NCI-H128 (cell line): ENCODE measurements at regions not wholly inside any gene's neighbourhood (a gene's known extent, or its start where the extent isn't known, plus 50 kb on each side); places are given as distances from the start of the nearest gene placed in this dataset.
"Not testable (repeated sequence)": the region's sequence is repeated elsewhere in the genome, so short reads cannot be mapped to it uniquely, and the experiment has no call there.

Experiments
- DNase-seq: peaks from one replicate; lab custom pipeline; 2025; ENCODE audit not compliant: unreplicated experiment; lab: John Stamatoyannopoulos, UW

DNA sequence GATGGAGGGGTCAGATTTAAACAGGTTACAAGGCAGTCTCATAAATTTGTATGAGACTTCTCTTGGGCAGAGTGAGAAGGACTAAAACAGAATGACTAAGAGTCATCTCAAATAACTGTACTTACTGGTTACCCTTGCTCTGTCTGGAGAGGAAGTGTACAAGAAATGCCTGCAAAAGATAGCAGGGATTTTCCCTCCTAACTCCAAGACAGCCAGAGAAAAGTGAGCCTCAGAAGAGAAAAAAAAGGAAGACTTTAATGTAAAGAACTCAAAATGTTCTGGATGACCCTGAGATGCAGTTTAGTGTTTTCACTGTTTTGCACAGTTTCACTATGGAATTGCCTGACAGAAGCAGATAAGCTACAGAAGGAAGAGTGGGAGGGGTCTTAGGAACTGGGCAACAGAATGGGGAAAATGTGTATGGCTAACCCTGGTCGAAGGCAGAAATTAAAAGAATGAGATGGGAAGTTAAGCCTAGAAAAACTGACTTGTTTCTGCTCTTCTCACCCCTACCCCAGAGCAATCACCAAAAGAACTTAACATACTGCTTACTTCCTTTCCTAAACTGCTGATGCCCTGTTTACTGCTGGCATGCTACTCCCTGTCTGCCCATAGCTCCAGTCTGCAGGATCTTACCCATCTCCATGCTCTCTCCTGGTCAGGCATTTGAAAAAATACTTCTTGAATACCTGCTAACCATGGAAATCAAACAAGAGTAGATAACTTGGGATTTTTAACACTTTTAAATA is 98.1 kb upstream of the MARCKS start:
- no peak for DNase-seq

DNA sequence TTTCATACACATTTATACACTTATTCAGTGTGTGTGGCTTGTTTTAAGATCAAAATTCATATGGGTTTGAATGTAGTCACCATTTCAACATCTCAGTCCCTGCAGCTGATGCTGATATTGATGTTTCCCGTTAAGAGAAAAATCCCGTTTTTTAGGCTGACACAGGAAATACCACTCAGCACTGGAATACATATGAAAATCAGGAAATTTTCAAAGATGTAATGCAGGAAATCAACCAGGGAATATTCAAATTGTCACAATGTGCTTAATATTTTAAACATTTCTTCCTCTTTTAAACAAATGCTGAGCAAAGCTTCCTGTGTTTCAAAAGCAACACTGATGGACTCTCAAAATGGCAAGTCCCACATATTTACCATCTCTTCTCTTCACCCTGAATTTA is 94.5 kb upstream of the MARCKS start:
- DNase-seq: no peak

DNA sequence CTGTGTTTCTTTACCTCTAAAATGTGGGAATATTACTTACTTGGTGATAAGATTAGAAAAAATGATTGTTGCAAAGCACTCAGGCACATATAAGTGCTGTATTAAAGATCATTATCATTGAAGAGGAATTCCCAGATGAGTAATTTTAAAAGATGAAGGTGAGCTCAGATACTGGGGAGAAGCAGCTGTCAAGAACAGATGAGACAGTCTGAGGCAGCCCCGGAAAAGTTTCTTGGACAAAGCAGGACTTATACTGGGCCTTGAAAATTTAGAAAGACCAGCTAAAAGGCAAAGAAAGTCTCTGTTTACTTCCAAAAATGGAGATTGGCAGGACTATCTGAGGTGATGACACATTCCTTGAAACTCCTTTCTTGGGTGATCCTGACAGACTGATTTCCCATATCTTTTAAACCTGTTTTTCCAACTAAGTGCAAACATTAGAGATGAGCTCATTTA is 93.8 kb upstream of the MARCKS start:
- no peak for DNase-seq

DNA sequence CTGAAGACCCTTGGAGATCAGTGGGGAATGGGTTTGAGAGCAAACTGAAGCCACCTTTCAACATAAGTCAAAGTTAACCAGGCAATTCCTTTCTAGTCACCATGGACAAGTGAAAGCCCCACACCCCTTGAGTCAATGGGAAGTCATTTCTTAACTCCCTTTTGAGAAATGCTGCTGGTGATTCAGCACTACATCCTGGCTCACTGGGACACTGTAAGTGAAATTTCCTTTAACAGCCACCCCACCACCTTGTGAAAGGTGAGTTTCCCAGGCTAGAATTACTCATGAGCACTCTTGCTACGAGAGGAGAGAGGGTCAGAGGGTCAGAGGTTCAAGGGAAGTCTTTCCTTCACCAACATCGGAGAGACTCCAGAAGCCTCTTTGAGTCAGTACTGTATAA is 93.3 kb upstream of the MARCKS start:
- no peak for DNase-seq

DNA sequence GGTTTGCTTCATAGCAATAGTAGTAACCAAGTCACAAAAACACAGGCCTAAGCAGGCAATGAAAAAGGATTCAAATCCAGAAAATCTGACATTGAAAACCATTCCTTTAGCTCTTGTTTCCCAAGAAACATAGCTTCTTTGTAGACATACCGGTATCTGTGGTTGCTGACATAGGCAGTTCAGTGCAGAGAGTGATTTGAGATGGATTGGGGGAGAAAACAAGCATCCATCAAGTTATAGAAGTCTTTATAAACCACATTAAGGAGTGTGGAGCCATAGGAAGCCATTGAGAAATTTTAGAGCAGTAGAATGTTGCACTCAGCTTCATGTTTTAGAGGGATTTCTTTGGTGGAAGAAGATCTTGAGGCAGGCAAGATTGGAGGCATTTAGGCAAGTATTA is 91.2 kb upstream of the MARCKS start:
- DNase-seq: no peak

DNA sequence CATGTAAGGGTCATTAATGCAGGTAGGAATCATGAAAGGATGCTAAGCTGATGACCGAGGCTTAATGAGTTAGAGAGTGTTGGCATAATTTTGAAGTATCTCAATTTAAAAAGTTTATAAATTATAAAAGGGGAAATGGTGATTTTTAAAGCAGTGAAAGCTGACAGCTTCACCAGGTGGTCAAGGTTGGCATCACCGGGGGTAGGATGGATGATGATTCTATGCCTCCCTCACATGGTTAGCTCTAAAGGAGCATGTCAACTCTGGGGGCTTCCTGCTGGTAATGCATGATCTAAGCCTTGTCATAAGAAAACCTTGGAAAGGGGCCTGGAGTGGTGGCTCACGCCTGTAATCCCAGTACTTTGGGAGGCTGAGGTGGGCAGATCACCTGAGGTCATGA is 89.2 kb upstream of the MARCKS start:
- no peak for DNase-seq

DNA sequence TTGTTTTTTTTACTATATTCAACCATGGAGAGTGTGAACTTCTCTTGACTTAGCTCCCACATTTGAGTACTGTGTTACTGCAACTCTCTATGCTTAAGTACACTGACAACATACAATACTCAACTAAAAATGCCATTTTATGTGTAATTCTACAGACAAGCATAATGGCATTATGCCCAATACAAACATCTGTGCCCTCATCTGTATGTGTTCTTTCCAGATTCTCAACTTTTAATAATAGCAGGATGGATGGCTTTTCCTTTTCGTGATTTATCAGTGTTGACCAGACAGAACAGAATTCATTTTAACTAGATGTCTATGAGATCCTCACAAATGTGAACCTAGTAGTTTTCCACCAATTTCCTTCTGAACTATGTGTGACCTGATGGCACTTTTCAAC is 84.2 kb upstream of the MARCKS start:
- DNase-seq: no peak

DNA sequence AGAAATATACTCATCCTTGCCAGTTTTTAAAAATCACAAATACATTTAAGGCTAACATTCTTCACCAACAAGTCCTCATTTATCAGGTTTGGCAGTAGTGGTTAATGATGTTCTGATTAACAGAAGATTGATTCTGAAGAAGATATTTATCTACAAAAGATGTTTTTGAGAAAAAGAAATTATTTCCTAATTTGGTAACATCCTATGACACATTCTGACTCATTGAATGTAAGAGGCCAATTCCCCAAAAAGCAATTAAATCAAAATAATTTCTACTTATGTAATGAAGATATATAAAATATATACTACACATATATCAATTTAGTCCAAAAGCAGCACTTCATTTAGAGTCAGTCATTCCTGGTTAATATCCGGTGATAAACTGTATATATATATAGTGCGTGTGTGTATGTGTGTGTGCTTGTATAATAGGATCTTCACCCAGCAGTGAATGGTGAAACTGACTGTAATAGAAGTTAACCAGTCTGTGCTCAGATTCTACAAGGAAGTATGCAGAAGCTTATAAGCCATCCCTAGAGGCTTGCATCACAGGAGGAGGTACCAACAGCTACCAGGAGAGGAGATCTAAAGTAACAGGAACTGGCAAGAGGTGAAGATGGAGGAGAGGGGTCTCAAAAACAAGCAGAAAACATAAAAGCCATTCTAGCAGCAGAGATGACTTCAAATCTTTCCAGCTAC is 82.9 kb upstream of the MARCKS start:
- DNase-seq: no peak

DNA sequence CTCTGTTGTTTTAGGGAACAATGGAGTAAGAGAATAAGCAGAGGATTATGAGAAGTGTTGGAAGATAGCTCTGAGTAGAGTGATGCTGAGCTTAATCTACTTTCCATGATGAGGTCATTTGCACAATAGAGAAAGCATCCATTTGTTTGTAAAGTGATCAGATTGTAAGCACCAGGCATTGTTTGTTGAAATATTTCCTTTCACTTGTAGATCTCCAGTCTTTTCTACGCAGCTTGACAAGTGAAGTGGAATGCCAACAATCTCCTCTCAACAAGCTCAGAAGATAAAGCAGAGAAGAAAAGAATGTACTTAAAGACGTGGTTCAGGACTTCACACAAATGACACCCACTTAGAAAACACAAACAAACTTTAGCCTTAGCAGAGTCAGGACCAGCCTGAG is 80.1 kb upstream of the MARCKS start:
- DNase-seq: no peak

DNA sequence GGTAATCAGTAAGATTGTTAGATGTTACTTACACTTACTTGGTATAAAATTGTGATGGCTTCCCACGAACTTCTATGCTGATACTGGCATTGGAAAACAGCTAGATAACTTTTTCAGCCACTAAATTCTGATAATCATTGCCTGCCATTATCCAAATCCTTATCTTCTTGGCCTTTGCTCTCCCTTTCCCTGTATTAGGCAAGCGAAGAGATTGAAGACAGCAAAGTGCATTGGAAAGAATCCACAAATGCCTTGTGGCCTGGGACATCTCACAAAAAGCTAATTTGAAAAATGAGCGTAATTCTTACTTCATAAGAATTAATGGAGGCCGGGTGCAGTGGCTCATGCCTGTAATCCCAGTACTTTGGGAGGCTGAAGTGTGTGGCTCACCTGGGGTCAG is 79.5 kb upstream of the MARCKS start:
- DNase-seq: no peak

DNA sequence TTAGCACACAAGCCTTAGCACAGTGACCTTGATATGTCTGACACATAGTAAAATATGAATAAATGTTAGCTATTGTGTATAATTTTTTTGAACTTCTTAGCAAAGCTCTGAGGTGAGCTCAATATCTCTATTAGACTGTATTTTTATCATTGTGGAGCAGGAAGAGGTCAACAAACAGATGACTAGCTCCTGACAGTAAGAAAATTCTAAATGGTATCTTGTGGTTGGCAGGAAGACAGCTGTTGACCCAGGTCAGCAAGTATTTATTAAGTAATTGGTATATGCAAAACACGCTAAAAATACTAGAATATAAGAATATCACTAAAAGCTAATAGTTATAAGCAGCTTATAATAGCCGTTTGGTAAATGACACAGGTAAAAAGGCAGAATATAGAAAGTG is 77.5 kb upstream of the MARCKS start:
- no peak for DNase-seq

DNA sequence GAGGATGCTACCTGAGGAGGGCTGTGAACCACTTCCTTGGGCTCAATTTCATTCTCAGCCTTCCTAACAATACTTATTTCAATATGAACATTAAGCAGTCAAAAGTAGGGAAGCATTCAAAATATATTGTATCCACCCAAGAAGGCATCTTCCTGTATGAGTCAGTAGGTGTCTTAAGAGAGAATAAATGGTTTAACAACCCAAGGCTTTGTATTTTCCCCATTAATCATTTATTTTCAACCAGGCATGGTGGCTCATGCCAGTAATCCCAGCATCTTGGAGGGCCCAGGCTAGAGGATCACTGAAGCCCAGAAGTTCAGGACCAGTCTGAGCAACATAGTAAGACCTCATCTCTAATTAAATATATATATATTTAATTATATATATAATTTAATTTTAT is 74.5 kb upstream of the MARCKS start:
- no peak for DNase-seq

DNA sequence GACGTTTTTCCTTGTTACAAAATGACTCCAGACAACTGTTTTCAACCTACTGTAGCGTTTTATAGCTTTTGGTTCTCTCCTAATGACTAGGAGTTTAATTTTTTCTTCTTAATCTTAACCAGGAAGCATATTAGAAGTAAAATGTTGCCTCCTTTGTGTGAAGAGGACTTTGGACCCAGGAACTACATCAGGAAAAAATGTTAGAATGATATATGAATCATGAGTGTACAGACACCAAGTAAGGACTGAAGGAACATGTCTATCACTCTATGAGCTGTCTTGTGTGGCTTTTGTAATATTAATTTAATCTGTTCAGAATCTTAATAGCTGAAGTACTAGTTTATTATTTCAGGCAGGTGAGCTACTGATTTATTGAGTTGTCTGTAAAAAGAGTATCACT is 71.0 kb upstream of the MARCKS start:
- DNase-seq: no peak

DNA sequence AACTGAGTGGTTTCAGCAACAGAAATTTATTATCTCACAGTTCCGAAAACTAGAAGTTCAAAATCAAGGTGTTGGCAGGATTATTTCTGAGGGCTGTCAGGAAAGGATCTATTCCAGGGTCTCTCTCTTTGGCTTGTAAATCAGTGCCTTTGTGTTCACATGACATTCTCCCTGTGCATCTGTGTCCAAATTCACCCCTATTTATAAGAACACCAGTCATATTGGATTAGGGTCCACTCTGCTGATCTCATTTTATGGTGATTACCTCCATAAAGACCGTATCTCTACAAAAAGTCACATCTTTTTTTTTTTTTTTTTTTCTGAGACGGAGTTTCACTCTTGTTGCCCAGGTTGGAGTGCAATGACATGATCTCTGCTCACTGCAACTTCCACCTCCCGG is 68.6 kb upstream of the MARCKS start:
- no peak for DNase-seq

DNA sequence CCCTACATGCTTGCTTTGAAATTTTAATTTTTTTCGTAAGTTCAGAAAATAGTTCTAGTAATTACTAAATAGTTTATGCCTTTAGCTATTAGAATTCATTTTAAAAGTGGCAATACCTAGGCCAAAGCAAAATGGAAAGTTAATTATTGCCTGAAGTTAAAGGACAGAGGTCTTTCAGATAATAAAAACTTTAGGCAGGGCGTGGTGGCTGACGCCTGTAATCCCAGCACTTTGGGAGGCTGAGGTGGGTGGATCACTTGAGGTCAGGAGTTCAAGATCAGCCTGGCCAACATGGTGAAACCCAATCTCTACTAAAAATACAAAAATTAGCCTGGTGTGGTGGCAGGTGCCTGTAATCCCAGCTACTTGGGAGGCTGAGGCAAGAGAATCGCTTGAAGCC is 65.9 kb upstream of the MARCKS start:
- DNase-seq: not testable (repeated sequence)

DNA sequence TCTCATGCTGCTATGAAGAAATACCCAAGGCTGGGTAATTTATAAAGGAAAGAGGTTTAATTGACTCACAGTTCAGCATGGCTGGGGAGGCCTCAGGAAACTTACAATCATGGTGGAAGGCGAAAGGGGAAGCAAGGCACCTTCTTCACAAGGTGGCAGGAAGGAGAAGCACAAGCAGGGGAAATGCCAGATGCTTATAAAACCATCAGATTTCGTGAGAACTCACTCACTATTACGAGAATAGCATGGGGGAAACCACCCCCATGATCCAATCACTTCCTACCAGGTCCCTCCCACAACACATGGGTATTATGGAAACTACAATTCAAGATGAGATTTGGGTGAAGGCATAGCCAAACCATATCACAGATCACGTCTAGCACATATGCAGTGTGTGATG is 61.8 kb upstream of the MARCKS start:
- not testable (repeated sequence) for DNase-seq

DNA sequence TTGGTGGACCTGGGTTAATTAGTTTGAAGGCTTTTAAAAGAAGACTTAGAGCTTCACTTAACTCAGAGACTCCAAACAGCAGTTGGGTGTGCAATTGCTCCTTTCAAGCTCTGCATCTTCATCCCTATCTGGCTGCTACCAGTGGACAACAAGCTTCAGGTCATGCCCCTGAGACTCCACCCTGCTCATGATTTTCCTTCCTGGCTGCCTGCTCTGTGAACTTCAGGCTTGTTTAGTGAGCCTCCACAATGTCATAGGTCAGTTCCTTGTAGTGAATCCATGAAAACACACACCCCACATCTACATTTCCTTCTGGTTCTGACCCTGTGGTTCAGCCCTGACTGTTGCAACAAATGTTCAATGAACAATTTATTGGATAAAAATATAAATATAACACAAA is 61.1 kb upstream of the MARCKS start:
- no peak for DNase-seq

DNA sequence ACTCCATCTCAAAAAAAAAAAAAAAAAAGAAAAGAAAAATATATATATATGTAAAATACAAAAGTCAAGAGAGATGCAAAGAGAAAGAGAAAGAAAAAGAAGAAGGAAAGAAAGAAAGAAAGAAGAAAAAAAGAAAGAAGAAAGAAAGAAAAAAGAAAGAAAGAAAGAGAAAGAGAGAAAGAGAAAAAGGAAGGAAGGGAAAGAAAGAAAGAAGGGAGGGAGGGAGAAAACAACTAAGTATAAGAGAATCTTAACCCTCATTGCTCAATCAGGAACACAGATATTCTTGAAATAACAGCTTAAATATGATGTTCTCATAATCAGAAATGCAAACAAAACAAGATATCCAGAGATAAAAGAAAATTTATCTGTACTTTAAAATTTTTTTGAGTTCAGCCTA is 54.4 kb upstream of the MARCKS start:
- DNase-seq: no peak

DNA sequence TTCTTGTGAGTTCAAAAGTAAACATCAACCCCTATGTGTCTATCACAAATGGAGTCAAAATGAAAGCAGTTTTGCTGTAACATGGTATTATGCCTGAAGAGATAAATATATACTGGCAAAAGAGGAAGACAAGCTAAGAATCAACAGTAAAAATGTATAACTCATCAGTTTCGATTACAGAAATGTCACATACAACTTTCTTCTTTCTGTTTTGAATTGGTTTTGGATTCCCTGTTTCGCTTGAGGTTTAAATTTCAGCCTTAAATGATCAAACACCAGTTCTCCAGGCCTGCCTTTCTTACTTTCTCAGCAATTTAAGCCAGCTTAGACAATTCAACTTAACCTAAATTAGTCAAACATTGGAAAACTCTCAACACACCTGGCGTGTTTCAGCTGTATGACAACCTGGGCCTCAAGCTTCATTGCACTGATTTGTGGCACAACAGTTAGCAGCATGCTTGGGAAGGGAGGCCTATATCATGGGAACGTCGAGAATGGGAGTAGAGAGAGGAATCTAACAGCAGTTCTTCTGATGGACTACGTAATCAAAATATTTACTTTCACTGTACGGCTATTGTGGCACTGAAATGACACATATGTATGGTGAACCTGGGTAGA is 51.9 kb upstream of the MARCKS start:
- DNase-seq: no peak

DNA sequence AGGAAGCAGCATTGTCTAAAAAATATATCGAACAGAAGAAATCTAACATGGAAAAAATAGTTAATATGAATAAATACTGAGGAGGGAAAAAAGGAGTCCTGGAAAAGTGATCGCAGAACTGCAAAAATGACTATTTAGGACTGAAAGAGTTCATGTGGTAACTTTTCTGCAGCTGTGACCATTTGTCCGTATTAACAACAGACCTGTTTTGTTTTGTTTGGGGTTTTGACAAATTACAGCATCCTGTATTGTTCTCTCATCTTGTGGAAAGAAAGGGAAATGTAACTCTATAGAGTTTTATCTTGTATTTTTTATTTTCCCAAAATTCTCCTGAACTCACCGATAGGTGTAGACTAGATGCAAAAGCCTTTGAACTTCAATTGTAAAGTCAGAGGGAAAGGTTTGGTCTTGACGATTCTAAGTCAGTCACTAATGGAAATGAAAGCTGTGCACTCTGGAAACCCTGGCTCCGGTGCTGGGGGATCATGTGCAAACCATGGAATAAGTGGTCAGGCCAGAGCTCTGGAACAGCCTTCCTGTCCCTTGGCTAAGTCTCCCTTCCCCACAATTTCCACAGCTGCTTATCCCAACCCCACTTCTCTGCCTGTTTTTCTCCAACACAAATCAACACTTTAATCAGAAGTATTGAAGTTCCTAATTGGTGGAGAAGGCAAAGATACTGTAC is 51.2 kb upstream of the MARCKS start:
- DNase-seq: no peak
